ENCODE measurements at regions not wholly inside any gene's neighbourhood (a gene's known extent, or its start where the extent isn't known, plus 50 kb on each side); places are given as distances from the start of the nearest gene placed in this dataset.
"Not testable (repeated sequence)": the region's sequence is repeated elsewhere in the genome, so short reads cannot be mapped to it uniquely, and the experiment has no call there.

GRCh38 chrX:76550016-76550415 is 122.5 kb downstream of the MAGEE1 start:
- Mint-ChIP-seq H3K4me3 (ENCODE audit: unreplicated experiment) (no peak overlapping the region), H3K9me3 (ENCODE audit: low read depth) (peaks cover 57% of the 10 kb centered on the region), H3K27ac (ENCODE audit: unreplicated experiment) (no peak overlapping the region), H3K27me3 (ENCODE audit: low read depth) (no peaks in the 10 kb centered on the region), H3K4me1 (ENCODE audit: low read depth) (no peaks in the 10 kb centered on the region), H3K36me3 (ENCODE audit: low read depth) (peaks cover 1% of the 10 kb centered on the region)
- DNase-seq (ENCODE audit: low spot score): no peak
- TF ChIP-seq, protein P1, sequence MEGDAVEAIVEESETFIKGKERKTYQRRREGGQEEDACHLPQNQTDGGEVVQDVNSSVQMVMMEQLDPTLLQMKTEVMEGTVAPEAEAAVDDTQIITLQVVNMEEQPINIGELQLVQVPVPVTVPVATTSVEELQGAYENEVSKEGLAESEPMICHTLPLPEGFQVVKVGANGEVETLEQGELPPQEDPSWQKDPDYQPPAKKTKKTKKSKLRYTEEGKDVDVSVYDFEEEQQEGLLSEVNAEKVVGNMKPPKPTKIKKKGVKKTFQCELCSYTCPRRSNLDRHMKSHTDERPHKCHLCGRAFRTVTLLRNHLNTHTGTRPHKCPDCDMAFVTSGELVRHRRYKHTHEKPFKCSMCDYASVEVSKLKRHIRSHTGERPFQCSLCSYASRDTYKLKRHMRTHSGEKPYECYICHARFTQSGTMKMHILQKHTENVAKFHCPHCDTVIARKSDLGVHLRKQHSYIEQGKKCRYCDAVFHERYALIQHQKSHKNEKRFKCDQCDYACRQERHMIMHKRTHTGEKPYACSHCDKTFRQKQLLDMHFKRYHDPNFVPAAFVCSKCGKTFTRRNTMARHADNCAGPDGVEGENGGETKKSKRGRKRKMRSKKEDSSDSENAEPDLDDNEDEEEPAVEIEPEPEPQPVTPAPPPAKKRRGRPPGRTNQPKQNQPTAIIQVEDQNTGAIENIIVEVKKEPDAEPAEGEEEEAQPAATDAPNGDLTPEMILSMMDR (IDR thresholded peaks at IDR 0.05): no peak

DNA sequence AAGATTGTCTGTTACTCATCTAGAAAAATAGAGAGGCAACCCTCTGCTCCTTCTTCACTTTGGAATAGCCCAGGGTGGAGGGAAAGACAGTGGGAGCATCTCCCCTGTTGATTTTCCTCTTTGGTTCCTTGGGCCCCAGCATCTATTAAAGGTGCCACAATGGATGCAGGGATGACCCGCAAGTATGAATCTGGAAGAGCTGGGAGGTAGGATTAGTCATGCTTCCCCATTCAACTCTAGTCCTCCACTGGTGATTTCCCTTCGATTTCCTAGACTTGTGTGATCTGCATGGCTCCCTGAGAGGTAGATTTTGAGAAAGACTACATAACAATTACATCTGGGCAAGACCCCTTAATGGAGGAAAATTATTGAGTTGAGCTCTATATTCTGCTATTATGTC is 127.8 kb downstream of the MAGEE1 start:
- TF ChIP-seq, protein P1 (IDR thresholded peaks at IDR 0.05): no peak
- no peak for DNase-seq (ENCODE audit: low spot score)
- peaks cover 71% of the 10 kb centered on the region for H3K9me3 Mint-ChIP-seq (ENCODE audit: low read depth)
- H3K4me3 Mint-ChIP-seq (ENCODE audit: unreplicated experiment): no peak overlapping the region
- peaks cover 3% of the 10 kb centered on the region for H3K36me3 Mint-ChIP-seq (ENCODE audit: low read depth)
- no peak overlapping the region for H3K27ac Mint-ChIP-seq (ENCODE audit: unreplicated experiment)
- H3K27me3 Mint-ChIP-seq (ENCODE audit: low read depth): no peaks in the 10 kb centered on the region
- no peaks in the 10 kb centered on the region for H3K4me1 Mint-ChIP-seq (ENCODE audit: low read depth)

DNA sequence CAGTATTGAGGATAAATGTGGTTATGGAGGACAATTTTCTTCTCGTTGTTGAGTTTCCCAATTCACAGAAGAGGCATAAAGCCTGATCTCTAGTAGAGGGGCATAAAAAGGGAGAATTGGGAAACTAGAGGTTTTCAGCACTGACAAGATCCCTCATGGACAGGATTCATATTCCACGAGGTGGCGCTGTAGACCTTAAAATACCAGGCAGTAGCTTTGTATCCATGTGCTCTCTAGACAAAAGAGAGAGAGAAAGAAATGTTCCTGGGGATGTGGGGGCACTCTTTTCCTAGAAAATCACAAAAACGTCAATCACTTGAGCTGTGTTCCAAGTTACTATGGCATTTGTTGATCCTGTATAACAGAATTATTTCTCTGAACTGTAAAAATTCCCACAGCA is 128.3 kb downstream of the MAGEE1 start:
- Mint-ChIP-seq H3K4me1 (ENCODE audit: low read depth) (no peaks in the 10 kb centered on the region), H3K27ac (ENCODE audit: unreplicated experiment) (no peak overlapping the region), H3K36me3 (ENCODE audit: low read depth) (peaks cover 3% of the 10 kb centered on the region), H3K4me3 (ENCODE audit: unreplicated experiment) (no peak overlapping the region), H3K27me3 (ENCODE audit: low read depth) (no peaks in the 10 kb centered on the region), H3K9me3 (ENCODE audit: low read depth) (peaks cover 74% of the 10 kb centered on the region)
- DNase-seq (ENCODE audit: low spot score): no peak
- TF ChIP-seq, protein P1 (IDR thresholded peaks at IDR 0.05): peak; percentile 30

GRCh38 chrX:76564842-76565241 is 137.3 kb downstream of the MAGEE1 start:
- H3K4me3 Mint-ChIP-seq (ENCODE audit: unreplicated experiment); H3K27me3 Mint-ChIP-seq (ENCODE audit: low read depth); H3K4me1 Mint-ChIP-seq (ENCODE audit: low read depth); H3K27ac Mint-ChIP-seq (ENCODE audit: unreplicated experiment); H3K36me3 Mint-ChIP-seq (ENCODE audit: low read depth); DNase-seq (ENCODE audit: low spot score): not testable (repeated sequence)
- peaks cover 64% of the 10 kb centered on the region for H3K9me3 Mint-ChIP-seq (ENCODE audit: low read depth)

- Mint-ChIP-seq H3K9me3 (ENCODE audit: low read depth) (peaks cover 60% of the 10 kb centered on the region), H3K27me3 (ENCODE audit: low read depth) (no peaks in the 10 kb centered on the region), H3K27ac (ENCODE audit: unreplicated experiment) (no peak overlapping the region), H3K4me3 (ENCODE audit: unreplicated experiment) (no peak overlapping the region), H3K4me1 (ENCODE audit: low read depth) (no peaks in the 10 kb centered on the region), H3K36me3 (ENCODE audit: low read depth) (no peaks in the 10 kb centered on the region)
- DNase-seq (ENCODE audit: low spot score): no peak
- TF ChIP-seq, protein P1 (IDR thresholded peaks at IDR 0.05): no peak
Observed at GRCh38 chrX:76605390-76605789, 177.9 kb downstream of the MAGEE1 start.

- no peaks in the 10 kb centered on the region for H3K4me1 Mint-ChIP-seq (ENCODE audit: low read depth)
Observed at GRCh38 chrX:76617020-76617419, 189.5 kb downstream of the MAGEE1 start.

More at GRCh38 chrX:76617020-76617419, 189.5 kb downstream of the MAGEE1 start:
- TF ChIP-seq, protein P1 (IDR thresholded peaks at IDR 0.05): no peak
- H3K9me3 Mint-ChIP-seq (ENCODE audit: low read depth): peaks cover 80% of the 10 kb centered on the region
- H3K4me3 Mint-ChIP-seq (ENCODE audit: unreplicated experiment): no peak overlapping the region
- H3K36me3 Mint-ChIP-seq (ENCODE audit: low read depth): no peaks in the 10 kb centered on the region
- DNase-seq (ENCODE audit: low spot score): peak; percentile 27
- H3K27ac Mint-ChIP-seq (ENCODE audit: unreplicated experiment): no peak overlapping the region
- H3K27me3 Mint-ChIP-seq (ENCODE audit: low read depth): no peaks in the 10 kb centered on the region

Data from chondrocyte (in vitro differentiated cells).